ENCODE measurements at regions not wholly inside any gene's neighbourhood (a gene's known extent, or its start where the extent isn't known, plus 50 kb on each side); places are given as distances from the start of the nearest gene placed in this dataset.

GRCh38 chr1:214844319-214844718, 238.2 kb upstream of the KCNK2 start:
- TF ChIP-seq CTCF (IDR thresholded peaks at IDR 0.05) (no peak), POLR2A (IDR thresholded peaks at IDR 0.05) (no peak)

DNA sequence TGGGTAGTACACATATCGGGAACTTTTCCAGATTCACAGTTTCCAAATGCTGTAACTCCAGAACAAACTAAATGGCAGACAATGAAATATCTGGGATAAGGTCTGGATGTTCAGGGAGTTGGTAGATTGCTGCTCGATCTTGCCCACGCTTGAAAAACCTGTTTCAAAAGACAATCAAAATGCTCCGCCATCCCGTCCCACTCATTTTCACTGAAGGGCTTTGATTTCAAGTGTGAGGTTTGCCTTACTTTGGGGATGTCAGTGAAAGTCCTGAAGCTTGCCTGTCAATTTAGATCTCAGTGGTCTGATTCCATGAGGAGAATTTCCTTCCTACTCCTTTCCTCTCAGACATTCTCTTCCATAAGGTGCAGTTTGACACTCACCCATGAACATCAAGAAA, 236.3 kb upstream of the KCNK2 start:
- DNase-seq (no peak), ATAC-seq (no peak)
- H3K9me3 ChIP-seq = no peaks in the 10 kb centered on the region
- WGBS, 2 donors = 72 to 76% methylated on average over 5 of the region's 5 CpGs
- H3K36me3 ChIP-seq (replicated peaks in 1 of 2; ENCODE audit: insufficient read depth in 1 of 2, low read depth in 2 of 2) = no peaks in the 10 kb centered on the region
- intact Hi-C loops (cut with DNase I) = no loop called here
- no peaks in the 10 kb centered on the region for H3K4me1 ChIP-seq
- TF ChIP-seq POLR2A (IDR thresholded peaks at IDR 0.05) = no peak
- TF ChIP-seq CTCF (IDR thresholded peaks at IDR 0.05) = no peak
- no peaks in the 10 kb centered on the region for H3K27me3 ChIP-seq
- no peak overlapping the region for H3K4me3 ChIP-seq
- no peak overlapping the region for H3K27ac ChIP-seq

More at GRCh38 chr1:214844319-214844718, 238.2 kb upstream of the KCNK2 start:
- no peaks in the 10 kb centered on the region for H3K36me3 ChIP-seq (replicated peaks in 1 of 2; ENCODE audit: insufficient read depth in 1 of 2, low read depth in 2 of 2)
- intact Hi-C loops (cut with DNase I) = no loop called here
- no peaks in the 10 kb centered on the region for H3K9me3 ChIP-seq
- no peak for ATAC-seq
- no peaks in the 10 kb centered on the region for H3K4me1 ChIP-seq
- WGBS, 2 donors = 46 to 51% methylated on average over 4 of the region's 4 CpGs
- no peak overlapping the region for H3K4me3 ChIP-seq
- DNase-seq = no peak
- H3K27me3 ChIP-seq = no peaks in the 10 kb centered on the region
- no peak overlapping the region for H3K27ac ChIP-seq

DNA sequence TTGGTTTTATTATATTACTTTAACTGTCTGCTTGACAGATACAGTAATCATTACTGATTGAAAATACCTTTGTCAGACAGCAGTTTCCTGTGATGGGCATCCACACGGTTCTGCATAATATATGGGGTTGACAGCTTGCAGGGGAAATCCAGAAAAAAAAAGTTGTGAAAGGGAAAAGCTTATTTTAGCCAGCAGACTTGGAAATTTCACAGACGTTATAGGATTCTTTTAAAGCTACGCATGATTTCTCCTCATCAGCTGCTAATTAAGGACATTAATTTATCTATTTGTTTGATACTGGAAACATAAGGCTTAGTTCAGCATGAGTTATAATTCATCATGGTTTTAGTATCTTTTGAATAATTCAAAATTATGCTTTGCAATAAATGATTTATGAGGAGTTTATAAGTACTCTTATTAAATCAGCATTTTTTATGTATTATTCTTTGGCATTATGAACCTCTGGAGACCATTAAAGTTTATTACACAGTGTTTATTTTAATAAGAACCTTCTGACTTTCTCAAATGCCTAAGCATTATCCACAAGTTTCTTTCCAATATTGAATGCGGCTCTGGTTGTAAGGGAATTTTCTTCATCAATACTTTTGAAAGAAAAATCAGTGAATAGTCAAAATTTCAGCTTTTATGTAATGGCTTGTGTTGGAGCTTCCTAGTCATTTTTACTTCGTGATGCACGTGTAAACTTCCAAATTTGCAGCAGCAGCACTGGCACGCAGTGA, 235.3 kb upstream of the KCNK2 start:
- 45 to 50% methylated on average over 7 of the region's 7 CpGs for WGBS, 2 donors
- TF ChIP-seq CTCF (IDR thresholded peaks at IDR 0.05) = no peak
- no peak for TF ChIP-seq POLR2A (IDR thresholded peaks at IDR 0.05)
- DNase-seq (no peak), ATAC-seq (no peak)
- H3K4me1 ChIP-seq = no peaks in the 10 kb centered on the region
- H3K27ac ChIP-seq = no peak overlapping the region
- intact Hi-C loops (cut with DNase I) = no loop called here
- no peaks in the 10 kb centered on the region for H3K27me3 ChIP-seq
- H3K4me3 ChIP-seq = no peak overlapping the region
- H3K9me3 ChIP-seq = no peaks in the 10 kb centered on the region
- no peaks in the 10 kb centered on the region for H3K36me3 ChIP-seq (replicated peaks in 1 of 2; ENCODE audit: insufficient read depth in 1 of 2, low read depth in 2 of 2)

GRCh38 chr1:214848101-214848500, 234.4 kb upstream of the KCNK2 start:
- TF ChIP-seq CTCF (IDR thresholded peaks at IDR 0.05) = no peak
- TF ChIP-seq POLR2A (IDR thresholded peaks at IDR 0.05) = no peak
- 43 to 50% methylated on average over 2 of the region's 2 CpGs for WGBS, 2 donors
- Histone ChIP-seq H3K9me3 (no peaks in the 10 kb centered on the region), H3K27ac (no peak overlapping the region), H3K4me1 (no peaks in the 10 kb centered on the region), H3K4me3 (no peak overlapping the region), H3K27me3 (no peaks in the 10 kb centered on the region), H3K36me3 (replicated peaks in 1 of 2; ENCODE audit: insufficient read depth in 1 of 2, low read depth in 2 of 2) (no peaks in the 10 kb centered on the region)
- intact Hi-C loops (cut with DNase I) = no loop called here
- no peak for ATAC-seq
- no peak for DNase-seq

DNA sequence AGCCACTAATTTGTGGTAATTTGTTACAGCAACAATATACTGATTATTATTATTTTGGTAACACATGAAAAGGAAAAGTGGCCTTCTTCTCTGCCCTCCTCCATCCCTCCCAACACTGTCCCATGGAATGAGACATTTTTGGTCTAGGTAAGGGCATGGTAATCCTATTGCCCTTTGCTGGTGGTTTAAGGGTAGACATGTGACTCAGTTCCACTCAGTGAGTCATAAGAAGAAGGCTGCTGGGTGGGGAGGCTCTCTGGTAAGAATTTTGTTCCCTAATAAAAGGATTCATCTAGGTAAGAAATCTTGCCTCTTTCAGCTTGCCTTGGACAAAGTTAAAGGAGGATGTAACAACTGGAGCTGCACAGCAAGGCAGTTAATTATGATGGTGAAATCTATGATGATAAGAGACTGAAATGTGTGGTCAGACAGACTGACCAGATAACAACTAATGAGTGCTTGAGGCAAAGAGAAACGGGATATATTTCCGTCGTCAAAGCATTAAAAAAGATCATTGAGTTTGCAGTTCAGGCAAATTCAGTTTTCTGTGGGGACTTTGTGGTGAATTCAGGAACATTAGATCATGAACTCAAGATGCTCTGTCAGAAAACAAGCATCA, 232.0 kb upstream of the KCNK2 start:
- 49 to 66% methylated on average over 3 of the region's 3 CpGs for WGBS, 2 donors
- intact Hi-C loops (cut with DNase I) = no loop called here
- TF ChIP-seq POLR2A (IDR thresholded peaks at IDR 0.05) = no peak
- no peak for TF ChIP-seq CTCF (IDR thresholded peaks at IDR 0.05)
- DNase-seq (no peak), ATAC-seq (no peak)
- Histone ChIP-seq H3K27me3 (no peaks in the 10 kb centered on the region), H3K27ac (no peak overlapping the region), H3K36me3 (replicated peaks in 1 of 2; ENCODE audit: insufficient read depth in 1 of 2, low read depth in 2 of 2) (no peaks in the 10 kb centered on the region), H3K4me1 (no peaks in the 10 kb centered on the region), H3K9me3 (no peaks in the 10 kb centered on the region), H3K4me3 (no peak overlapping the region)
